CD4-positive, alpha-beta memory T cell (primary cell): ENCODE measurements at regions not wholly inside any gene's neighbourhood (a gene's known extent, or its start where the extent isn't known, plus 50 kb on each side); places are given as distances from the start of the nearest gene placed in this dataset.
"Not testable (repeated sequence)": the region's sequence is repeated elsewhere in the genome, so short reads cannot be mapped to it uniquely, and the experiment has no call there.

Experiments used
- CTCF ChIA-PET: fragments of 350-600 bp; sonication (Branson Sonifier 250); formaldehyde crosslinking; loops from one replicate; lab custom pipeline; 2021; ENCODE audit warnings: inconsistent platforms; ENCODE audit not compliant: partially characterized antibody; lab: Charles Lee
- POLR2A ChIA-PET: fragments of 350-600 bp; sonication (Branson Sonifier 250); formaldehyde crosslinking; loops from one replicate; lab custom pipeline; 2021; ENCODE audit not compliant: partially characterized antibody; lab: Charles Lee
- DNase-seq, 5 donors: peaks; one replicate each; pipeline versions ENCODE4 v3.0.0 to v3.0.0-alpha.2; 2020 to 2022; ENCODE audit warnings: mixed read lengths in 1 of 5
- H3K27ac ChIP-seq: one replicate; pipeline ENCODE4 v1.7.0; 2013; ENCODE audit warnings: low read depth, low read length
- H3K27me3 ChIP-seq: 2 replicates; pipeline ENCODE4 v1.7.0; 2013; ENCODE audit warnings: mild to moderate bottlenecking, low read length, moderate library complexity; ENCODE audit not compliant: insufficient read depth
- H3K36me3 ChIP-seq: 2 replicates; pipeline ENCODE4 v1.7.0; 2013; ENCODE audit warnings: mild to moderate bottlenecking, low read length, moderate library complexity; ENCODE audit not compliant: insufficient read depth
- H3K4me1 ChIP-seq: 2 replicates; pipeline ENCODE4 v1.7.0; 2013; ENCODE audit warnings: mild to moderate bottlenecking, low read length, moderate library complexity; ENCODE audit not compliant: insufficient read depth
- H3K4me3 ChIP-seq, 2 donors: one replicate each; pipeline ENCODE4 v1.7.0; 2013; ENCODE audit warnings: low read length in 2 of 2, mild to moderate bottlenecking in 1 of 2
- H3K9me3 ChIP-seq, 2 donors: one replicate each; pipeline ENCODE4 v1.7.0; 2013; ENCODE audit warnings: low read length in 2 of 2, control low read depth in 1 of 2; ENCODE audit not compliant: control insufficient read depth in 1 of 2
- H3K27ac Mint-ChIP-seq, 7 donors: one replicate each; pipeline ENCODE4 v1.8.0; 2020 to 2021; ENCODE audit warnings: mixed read lengths in 7 of 7, mild to moderate bottlenecking in 6 of 7, inconsistent platforms in 3 of 7, moderate library complexity in 3 of 7
- H3K27me3 Mint-ChIP-seq, 2 donors: one replicate each; pipeline ENCODE4 v1.8.0; 2020 to 2021; ENCODE audit warnings: mixed read lengths in 2 of 2
- H3K36me3 Mint-ChIP-seq, 2 donors: one replicate each; pipeline ENCODE4 v1.8.0; 2020 to 2021; ENCODE audit warnings: mixed read lengths in 2 of 2, inconsistent platforms in 1 of 2, mild to moderate bottlenecking in 1 of 2
- H3K4me1 Mint-ChIP-seq, 4 donors: one replicate each; pipeline ENCODE4 v1.8.0; 2020 to 2021; ENCODE audit warnings: mixed read lengths in 4 of 4, mild to moderate bottlenecking in 1 of 4
- H3K4me3 Mint-ChIP-seq, 8 donors: one replicate each; pipeline ENCODE4 v1.8.0; 2020 to 2021; ENCODE audit warnings: mixed read lengths in 8 of 8, mild to moderate bottlenecking in 7 of 8, moderate library complexity in 6 of 8, inconsistent platforms in 3 of 8
- H3K9me3 Mint-ChIP-seq, 8 donors: one replicate each; pipeline ENCODE4 v1.8.0; 2020 to 2021; ENCODE audit warnings: mixed read lengths in 8 of 8, mild to moderate bottlenecking in 5 of 8, inconsistent platforms in 3 of 8, moderate library complexity in 1 of 8
- intact Hi-C: fragments of 100-400 bp; cut with micrococcal nuclease; formaldehyde crosslinking; loops from one replicate; pipeline ENCODE4 v1.15.1; 2023

DNA sequence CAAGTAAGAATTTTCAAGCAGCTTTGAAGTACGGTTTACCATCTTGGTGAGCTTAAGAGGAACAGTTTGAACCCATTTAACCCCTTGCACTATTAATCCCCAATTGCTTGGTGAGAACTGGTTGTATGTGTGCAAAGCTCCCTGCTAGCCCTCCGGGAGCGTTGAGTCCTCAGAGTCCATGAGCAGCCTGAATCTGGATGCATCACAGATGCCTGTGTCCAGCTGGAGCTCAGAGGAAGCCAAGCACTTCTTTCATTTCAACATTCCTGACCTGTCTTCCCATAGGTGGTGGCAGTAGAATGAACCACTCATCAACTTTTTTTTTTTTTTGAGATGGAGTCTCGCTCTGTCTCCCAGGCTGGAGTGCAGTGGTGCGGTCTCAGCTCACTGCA lies 199.9 kb upstream of the IRF2BP2 start:
- CTCF ChIA-PET, H3K27ac ChIP-seq, H3K27me3 Mint-ChIP-seq, POLR2A ChIA-PET, H3K9me3 Mint-ChIP-seq, DNase-seq, H3K36me3 ChIP-seq, H3K4me1 ChIP-seq, H3K9me3 ChIP-seq, H3K4me3 Mint-ChIP-seq, intact Hi-C loops, H3K4me1 Mint-ChIP-seq, H3K27ac Mint-ChIP-seq, H3K4me3 ChIP-seq, H3K36me3 Mint-ChIP-seq, H3K27me3 ChIP-seq: not testable (repeated sequence)

GRCh38 chr1:234808943-234809853 lies 199.2 kb upstream of the IRF2BP2 start:
- CTCF ChIA-PET, H3K9me3 ChIP-seq, H3K27me3 Mint-ChIP-seq, H3K36me3 ChIP-seq, H3K4me3 Mint-ChIP-seq, intact Hi-C loops, H3K27me3 ChIP-seq, H3K9me3 Mint-ChIP-seq, DNase-seq, POLR2A ChIA-PET, H3K4me1 ChIP-seq, H3K4me1 Mint-ChIP-seq, H3K36me3 Mint-ChIP-seq, H3K27ac Mint-ChIP-seq, H3K27ac ChIP-seq, H3K4me3 ChIP-seq: not testable (repeated sequence)

DNA sequence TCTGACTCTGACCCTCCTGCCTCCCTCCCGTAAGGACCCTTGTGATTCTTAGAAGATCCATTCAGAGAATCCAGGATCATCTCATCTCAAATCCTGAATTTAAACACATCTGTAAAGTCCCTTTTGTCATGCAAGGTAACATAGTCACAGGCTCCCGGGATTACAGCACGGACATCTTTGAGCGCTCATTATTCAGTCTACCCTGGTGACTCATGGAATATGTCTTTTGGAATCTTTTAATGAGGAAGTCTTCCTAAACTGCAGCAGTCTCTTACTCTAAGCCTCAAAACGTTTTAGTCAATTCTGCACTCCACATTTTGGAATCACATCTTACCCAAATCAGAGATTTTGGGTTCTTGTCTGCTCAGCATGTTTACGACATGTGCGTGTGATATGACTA lies 198.5 kb upstream of the IRF2BP2 start:
- POLR2A ChIA-PET, CTCF ChIA-PET, H3K27me3 Mint-ChIP-seq, H3K4me3 ChIP-seq, intact Hi-C loops, H3K9me3 ChIP-seq, H3K27me3 ChIP-seq, H3K9me3 Mint-ChIP-seq, H3K4me1 ChIP-seq, H3K36me3 ChIP-seq, H3K4me1 Mint-ChIP-seq, H3K4me3 Mint-ChIP-seq, H3K27ac Mint-ChIP-seq, H3K27ac ChIP-seq, DNase-seq, H3K36me3 Mint-ChIP-seq: not testable (repeated sequence)

DNA sequence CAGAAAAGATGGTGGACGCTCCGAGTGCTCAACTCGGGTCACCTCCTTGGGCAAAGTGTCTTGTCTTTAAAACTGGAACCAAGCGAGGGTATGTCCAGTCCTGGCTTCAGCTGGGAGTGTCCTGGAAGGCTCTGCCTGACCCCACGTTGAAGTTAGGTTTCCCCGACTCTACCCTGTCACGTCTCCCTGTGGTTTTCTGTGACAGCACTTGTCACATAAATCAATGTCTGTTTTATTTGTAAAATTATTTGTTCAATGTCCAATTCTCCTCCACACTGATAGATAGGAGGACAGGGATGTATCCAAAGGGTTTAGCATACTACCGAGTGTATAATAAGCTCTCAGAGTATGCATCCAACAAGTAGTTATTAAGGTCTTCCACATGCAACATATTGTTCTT lies 197.7 kb upstream of the IRF2BP2 start:
- POLR2A ChIA-PET, H3K36me3 ChIP-seq, H3K4me1 Mint-ChIP-seq, H3K4me1 ChIP-seq, H3K27ac ChIP-seq, H3K27me3 Mint-ChIP-seq, DNase-seq, intact Hi-C loops, H3K9me3 ChIP-seq, H3K4me3 Mint-ChIP-seq, H3K4me3 ChIP-seq, H3K27me3 ChIP-seq, H3K9me3 Mint-ChIP-seq, CTCF ChIA-PET, H3K36me3 Mint-ChIP-seq: not testable (repeated sequence)
- H3K27ac Mint-ChIP-seq, result peak overlapping the region in 1 of 7 donors; percentile 36

GRCh38 chr1:234802586-234802985 lies 192.6 kb upstream of the IRF2BP2 start:
- H3K9me3 ChIP-seq, H3K27ac Mint-ChIP-seq, H3K4me3 ChIP-seq, H3K27me3 ChIP-seq, H3K9me3 Mint-ChIP-seq, H3K4me1 Mint-ChIP-seq, POLR2A ChIA-PET, H3K4me3 Mint-ChIP-seq, H3K36me3 ChIP-seq, H3K27me3 Mint-ChIP-seq, intact Hi-C loops, H3K36me3 Mint-ChIP-seq, H3K27ac ChIP-seq, DNase-seq, CTCF ChIA-PET, H3K4me1 ChIP-seq: not testable (repeated sequence)

DNA sequence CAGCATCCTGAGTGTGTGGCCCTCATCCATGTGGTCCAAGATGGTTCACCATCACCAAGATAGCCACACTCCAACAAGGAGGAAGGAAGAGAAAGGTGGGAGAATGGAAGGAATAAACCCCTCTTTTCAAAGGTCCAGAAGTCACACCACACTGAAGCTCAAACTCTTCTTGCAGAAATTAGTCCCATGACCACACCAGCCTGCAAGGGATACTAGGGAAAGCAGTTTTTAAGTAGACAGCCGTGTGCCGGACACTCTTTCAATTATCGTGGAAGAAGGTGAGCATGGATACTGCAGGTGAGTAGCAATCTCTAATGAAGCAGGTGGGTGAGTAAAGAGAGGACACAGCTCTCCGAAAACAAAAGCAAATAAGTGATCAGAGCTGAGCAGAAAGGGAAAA lies 191.7 kb upstream of the IRF2BP2 start:
- H3K4me3 ChIP-seq, H3K36me3 Mint-ChIP-seq, intact Hi-C loops, H3K27ac ChIP-seq, H3K9me3 Mint-ChIP-seq, H3K9me3 ChIP-seq, POLR2A ChIA-PET, H3K4me1 ChIP-seq, H3K4me1 Mint-ChIP-seq, H3K36me3 ChIP-seq, H3K27me3 Mint-ChIP-seq, H3K4me3 Mint-ChIP-seq, DNase-seq, CTCF ChIA-PET, H3K27me3 ChIP-seq: not testable (repeated sequence)
- H3K27ac Mint-ChIP-seq, result peak overlapping the region in 1 of 7 donors; percentile 73

DNA sequence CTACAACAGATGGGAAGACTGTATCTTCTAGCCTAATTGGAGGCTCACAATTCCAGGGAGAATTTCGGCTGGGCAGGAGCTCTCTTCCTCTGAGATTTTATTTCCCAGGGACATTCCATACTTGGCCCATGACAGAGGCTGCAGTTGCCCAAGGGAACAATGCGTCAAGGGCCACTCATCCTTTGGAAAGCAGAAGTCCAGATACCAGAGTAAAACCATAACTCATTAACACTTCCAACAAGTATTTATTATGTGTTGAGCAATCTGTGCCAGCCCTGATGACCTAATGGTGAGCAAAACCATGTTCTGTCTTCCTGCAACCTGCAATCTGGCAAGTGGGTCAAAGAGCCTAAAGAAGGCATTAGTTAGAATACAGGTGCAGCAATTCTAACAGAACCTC lies 191.2 kb upstream of the IRF2BP2 start:
- H3K4me1 ChIP-seq, POLR2A ChIA-PET, H3K9me3 ChIP-seq, H3K27me3 ChIP-seq, H3K27ac Mint-ChIP-seq, H3K36me3 Mint-ChIP-seq, intact Hi-C loops, H3K4me3 Mint-ChIP-seq, H3K9me3 Mint-ChIP-seq, H3K27ac ChIP-seq, DNase-seq, H3K36me3 ChIP-seq, CTCF ChIA-PET, H3K27me3 Mint-ChIP-seq, H3K4me1 Mint-ChIP-seq, H3K4me3 ChIP-seq: not testable (repeated sequence)

GRCh38 chr1:234800563-234800962 lies 190.6 kb upstream of the IRF2BP2 start:
- POLR2A ChIA-PET, CTCF ChIA-PET, H3K4me3 Mint-ChIP-seq: not testable (repeated sequence)

More at GRCh38 chr1:234800563-234800962, 190.6 kb upstream of the IRF2BP2 start:
- H3K27me3 ChIP-seq, H3K4me1 Mint-ChIP-seq, H3K4me1 ChIP-seq, intact Hi-C loops, H3K27ac ChIP-seq, H3K9me3 ChIP-seq, H3K9me3 Mint-ChIP-seq, H3K36me3 Mint-ChIP-seq, H3K4me3 ChIP-seq, DNase-seq, H3K27me3 Mint-ChIP-seq, H3K36me3 ChIP-seq: not testable (repeated sequence)
- H3K27ac Mint-ChIP-seq, result peak overlapping the region in 1 of 7 donors; percentile 70
